ENCODE measurements at regions not wholly inside any gene's neighbourhood (a gene's known extent, or its start where the extent isn't known, plus 50 kb on each side); places are given as distances from the start of the nearest gene placed in this dataset.

DNA sequence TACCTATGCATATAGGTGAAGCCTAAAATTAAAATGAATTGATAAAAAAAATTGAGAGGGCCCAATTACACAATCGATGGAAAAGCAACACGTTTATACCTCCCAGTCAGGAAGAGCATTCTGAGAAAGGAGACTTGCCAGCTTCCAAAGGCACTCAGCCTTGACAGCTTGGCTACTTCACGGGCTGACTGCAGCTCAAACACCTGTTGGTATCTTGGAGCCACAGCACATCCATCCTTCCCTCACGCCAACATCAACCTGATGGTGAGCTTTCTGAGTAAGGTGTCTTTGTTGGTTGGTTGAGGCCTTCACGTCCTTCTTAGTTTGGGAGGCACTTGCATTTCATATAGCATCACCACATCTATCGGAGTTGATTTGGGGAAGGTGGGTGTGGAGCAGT lies 598.9 kb upstream of the DIPK2B start:
- TF ChIP-seq, protein P1, sequence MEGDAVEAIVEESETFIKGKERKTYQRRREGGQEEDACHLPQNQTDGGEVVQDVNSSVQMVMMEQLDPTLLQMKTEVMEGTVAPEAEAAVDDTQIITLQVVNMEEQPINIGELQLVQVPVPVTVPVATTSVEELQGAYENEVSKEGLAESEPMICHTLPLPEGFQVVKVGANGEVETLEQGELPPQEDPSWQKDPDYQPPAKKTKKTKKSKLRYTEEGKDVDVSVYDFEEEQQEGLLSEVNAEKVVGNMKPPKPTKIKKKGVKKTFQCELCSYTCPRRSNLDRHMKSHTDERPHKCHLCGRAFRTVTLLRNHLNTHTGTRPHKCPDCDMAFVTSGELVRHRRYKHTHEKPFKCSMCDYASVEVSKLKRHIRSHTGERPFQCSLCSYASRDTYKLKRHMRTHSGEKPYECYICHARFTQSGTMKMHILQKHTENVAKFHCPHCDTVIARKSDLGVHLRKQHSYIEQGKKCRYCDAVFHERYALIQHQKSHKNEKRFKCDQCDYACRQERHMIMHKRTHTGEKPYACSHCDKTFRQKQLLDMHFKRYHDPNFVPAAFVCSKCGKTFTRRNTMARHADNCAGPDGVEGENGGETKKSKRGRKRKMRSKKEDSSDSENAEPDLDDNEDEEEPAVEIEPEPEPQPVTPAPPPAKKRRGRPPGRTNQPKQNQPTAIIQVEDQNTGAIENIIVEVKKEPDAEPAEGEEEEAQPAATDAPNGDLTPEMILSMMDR (IDR thresholded peaks at IDR 0.05; ENCODE audit: low read length), result no peak
- TF ChIP-seq EZH2 (IDR thresholded peaks at IDR 0.05; ENCODE audit: borderline replicate concordance, low read length), result no peak

Measured in OCI-LY1 (cell line).